ENCODE measurements at regions not wholly inside any gene's neighbourhood (a gene's known extent, or its start where the extent isn't known, plus 50 kb on each side); places are given as distances from the start of the nearest gene placed in this dataset.

GRCh38 chr6:74093361-74093760 is 397.4 kb downstream of the CD109 start:
- no peak for DNase-seq (ENCODE audit: low read depth, low spot score)
- no peak overlapping the region for H3K27ac ChIP-seq

GRCh38 chr6:74091794-74092157 is 395.8 kb downstream of the CD109 start:
- no peak overlapping the region for H3K27ac ChIP-seq
- DNase-seq (ENCODE audit: low read depth, low spot score) = no peak

- DNase-seq (ENCODE audit: low read depth, low spot score) = no peak
- H3K27ac ChIP-seq = no peak overlapping the region
These were observed 395.3 kb downstream of the CD109 start for GRCh38 chr6:74091136-74091793.

GRCh38 chr6:74087899-74088298 is 391.9 kb downstream of the CD109 start:
- H3K27ac ChIP-seq = no peak overlapping the region

GRCh38 chr6:74075896-74076295 is 379.9 kb downstream of the CD109 start:
- peak overlapping the region; percentile 46 for H3K27ac ChIP-seq
- no peak for DNase-seq (ENCODE audit: low read depth, low spot score)

More at GRCh38 chr6:74087899-74088298, 391.9 kb downstream of the CD109 start:
- DNase-seq (ENCODE audit: low read depth, low spot score) = no peak

GRCh38 chr6:74075323-74075722 is 379.3 kb downstream of the CD109 start:
- DNase-seq (ENCODE audit: low read depth, low spot score) = peak; percentile 22
- peak overlapping the region; percentile 46 for H3K27ac ChIP-seq

- no peak for DNase-seq (ENCODE audit: low read depth, low spot score)
- peak overlapping the region; percentile 46 for H3K27ac ChIP-seq
These were observed 378.6 kb downstream of the CD109 start for GRCh38 chr6:74074645-74075044.

GRCh38 chr6:74073999-74074398 is 378.0 kb downstream of the CD109 start:
- peak overlapping the region; percentile 46 for H3K27ac ChIP-seq
- DNase-seq (ENCODE audit: low read depth, low spot score) = no peak

GRCh38 chr6:74073429-74073828 is 377.4 kb downstream of the CD109 start:
- peak overlapping the region; percentile 46 for H3K27ac ChIP-seq
- DNase-seq (ENCODE audit: low read depth, low spot score) = peak; percentile 27

- no peak overlapping the region for H3K27ac ChIP-seq
- DNase-seq (ENCODE audit: low read depth, low spot score) = no peak
These were observed 375.2 kb downstream of the CD109 start for GRCh38 chr6:74071214-74071613.

GRCh38 chr6:74070711-74071110 is 374.7 kb downstream of the CD109 start:
- H3K27ac ChIP-seq = no peak overlapping the region
- DNase-seq (ENCODE audit: low read depth, low spot score) = no peak

GRCh38 chr6:74070091-74070490 is 374.1 kb downstream of the CD109 start:
- no peak for DNase-seq (ENCODE audit: low read depth, low spot score)
- no peak overlapping the region for H3K27ac ChIP-seq

GRCh38 chr6:74069089-74069581 is 373.1 kb downstream of the CD109 start:
- no peak for DNase-seq (ENCODE audit: low read depth, low spot score)
- H3K27ac ChIP-seq = no peak overlapping the region

GRCh38 chr6:74066168-74066871 is 370.3 kb downstream of the CD109 start:
- peak overlapping the region; percentile 30 for H3K27ac ChIP-seq
- DNase-seq (ENCODE audit: low read depth, low spot score) = peak; percentile 34

GRCh38 chr6:74065705-74066104 is 369.7 kb downstream of the CD109 start:
- no peak for DNase-seq (ENCODE audit: low read depth, low spot score)
- no peak overlapping the region for H3K27ac ChIP-seq

GRCh38 chr6:74063391-74063790 is 367.4 kb downstream of the CD109 start:
- no peak for DNase-seq (ENCODE audit: low read depth, low spot score)

GRCh38 chr6:74061201-74061600 is 365.2 kb downstream of the CD109 start:
- DNase-seq (ENCODE audit: low read depth, low spot score) = no peak

More at GRCh38 chr6:74063391-74063790, 367.4 kb downstream of the CD109 start:
- no peak overlapping the region for H3K27ac ChIP-seq

GRCh38 chr6:74060354-74060753 is 364.4 kb downstream of the CD109 start:
- no peak for DNase-seq (ENCODE audit: low read depth, low spot score)
- H3K27ac ChIP-seq = no peak overlapping the region

More at GRCh38 chr6:74061201-74061600, 365.2 kb downstream of the CD109 start:
- no peak overlapping the region for H3K27ac ChIP-seq

GRCh38 chr6:74058606-74059005 is 362.6 kb downstream of the CD109 start:
- DNase-seq (ENCODE audit: low read depth, low spot score) = no peak

GRCh38 chr6:74057326-74057725 is 361.3 kb downstream of the CD109 start:
- DNase-seq (ENCODE audit: low read depth, low spot score) = no peak
- H3K27ac ChIP-seq = no peak overlapping the region

More at GRCh38 chr6:74058606-74059005, 362.6 kb downstream of the CD109 start:
- H3K27ac ChIP-seq = no peak overlapping the region

- no peak for DNase-seq (ENCODE audit: low read depth, low spot score)
- no peak overlapping the region for H3K27ac ChIP-seq
These were observed 358.2 kb downstream of the CD109 start for GRCh38 chr6:74054190-74054589.

- H3K27ac ChIP-seq = no peak overlapping the region
- no peak for DNase-seq (ENCODE audit: low read depth, low spot score)
These were observed 354.9 kb downstream of the CD109 start for GRCh38 chr6:74050921-74051320.

All from epithelial cell of prostate (primary cell).